HG03159 (cell line): ENCODE measurements at regions not wholly inside any gene's neighbourhood (a gene's known extent, or its start where the extent isn't known, plus 50 kb on each side); places are given as distances from the start of the nearest gene placed in this dataset.
A peak's percentile ranks its signal among the peaks of the same experiment; 100 is the strongest.

Source experiments
- ATAC-seq: cut with Tn5 transposase; IDR thresholded peaks from one replicate; pipeline ENCODE4 v1.9.1; 2021; ENCODE audit warnings: mild to moderate bottlenecking, moderate library complexity; ENCODE audit not compliant: unreplicated experiment

DNA sequence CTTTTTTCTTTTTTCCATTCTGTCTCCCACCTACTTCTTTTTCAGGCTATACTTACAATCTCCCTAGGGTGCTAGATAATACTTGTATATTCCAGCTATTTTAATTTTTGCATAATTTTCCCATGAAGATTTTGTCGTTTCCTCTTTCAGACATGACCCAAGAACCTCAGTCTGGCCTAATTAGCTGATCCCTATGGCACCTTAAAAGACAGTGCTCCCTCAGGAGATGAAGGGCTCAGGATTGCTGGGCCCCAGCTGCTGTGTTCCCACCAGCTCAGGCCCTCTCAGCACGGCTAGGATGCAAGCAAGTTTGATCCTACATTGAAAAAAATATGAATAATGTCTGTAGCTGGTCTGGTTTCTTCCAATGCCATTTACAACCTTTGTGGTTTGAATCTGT lies 55.0 kb upstream of the RGS5 start:
- no peak for ATAC-seq

DNA sequence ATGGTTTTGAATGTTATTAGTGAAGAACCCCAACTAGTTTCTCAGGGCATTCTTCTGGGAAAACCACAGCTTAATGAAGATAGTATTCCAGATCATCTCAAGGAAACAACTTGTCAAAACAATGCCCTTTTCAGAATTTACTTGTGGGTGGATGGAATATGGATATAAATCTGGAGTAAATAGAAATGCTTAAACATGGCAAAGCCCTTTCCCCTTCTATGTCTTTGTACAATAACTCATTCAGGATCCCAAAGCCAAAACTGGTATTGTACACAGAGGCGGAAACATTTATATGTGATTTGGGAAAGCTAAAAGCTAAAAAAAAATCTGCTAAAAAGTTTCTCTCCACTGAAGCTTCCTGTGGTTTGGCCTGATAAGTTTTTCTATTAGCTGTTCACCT lies 55.5 kb upstream of the RGS5 start:
- no peak for ATAC-seq

DNA sequence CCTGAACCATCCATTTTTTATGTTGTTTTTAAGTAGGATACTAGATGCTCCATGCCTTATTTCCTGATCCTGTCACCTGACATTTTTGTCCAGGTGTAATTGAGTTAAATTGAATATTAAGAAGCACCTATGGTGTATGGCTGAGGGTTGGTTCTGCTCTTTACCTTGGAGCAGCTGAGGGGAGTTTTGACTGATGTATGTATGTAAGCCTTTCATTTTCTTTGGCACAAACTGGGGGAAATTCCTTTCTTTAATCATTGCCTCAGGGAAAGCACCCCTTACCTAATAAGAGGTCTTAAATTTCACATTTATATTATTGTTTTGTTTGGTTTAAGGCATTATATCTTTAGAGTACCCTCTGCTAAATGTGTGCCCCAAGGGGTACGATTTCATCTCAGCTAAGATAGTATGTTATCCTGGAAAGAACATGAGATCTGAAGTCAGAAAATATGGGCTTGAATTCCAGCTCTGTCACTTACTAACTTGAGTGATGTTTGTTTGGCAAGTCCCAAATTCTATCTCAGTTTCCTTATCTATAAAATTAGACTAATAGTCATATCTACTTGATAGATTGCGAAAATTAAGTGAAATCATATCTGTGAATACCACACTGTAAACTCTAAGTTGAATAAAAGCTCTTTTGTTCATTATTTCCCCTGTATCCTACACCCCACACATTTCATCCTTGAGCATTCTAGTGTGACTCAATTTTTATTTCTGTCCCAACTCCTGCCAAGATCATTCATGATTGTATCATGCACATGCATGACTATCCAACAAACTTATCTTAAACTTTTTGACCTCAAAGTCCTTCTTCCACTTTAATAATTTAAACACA lies 57.7 kb upstream of the NUF2 start:
- peak; percentile 51 for ATAC-seq

DNA sequence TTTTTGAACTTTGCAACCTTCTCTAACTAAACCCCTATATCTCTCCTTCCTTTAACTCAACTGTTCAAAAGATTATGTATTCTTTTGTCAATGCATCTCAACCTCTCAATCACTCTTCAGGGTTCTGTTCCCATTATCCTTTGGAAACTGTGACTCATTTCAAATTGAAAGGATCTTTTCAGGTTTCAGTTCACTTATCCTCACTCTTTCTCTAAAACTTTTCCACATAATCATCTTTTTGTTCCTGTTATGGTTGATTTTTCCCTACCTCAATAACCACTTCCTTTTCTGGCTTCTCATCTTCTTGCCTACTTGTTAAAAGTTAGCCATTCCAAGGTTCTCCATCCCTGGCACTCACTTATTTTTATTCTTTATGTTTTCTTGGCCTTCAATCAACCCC lies 56.2 kb upstream of the NUF2 start:
- ATAC-seq, result no peak

DNA sequence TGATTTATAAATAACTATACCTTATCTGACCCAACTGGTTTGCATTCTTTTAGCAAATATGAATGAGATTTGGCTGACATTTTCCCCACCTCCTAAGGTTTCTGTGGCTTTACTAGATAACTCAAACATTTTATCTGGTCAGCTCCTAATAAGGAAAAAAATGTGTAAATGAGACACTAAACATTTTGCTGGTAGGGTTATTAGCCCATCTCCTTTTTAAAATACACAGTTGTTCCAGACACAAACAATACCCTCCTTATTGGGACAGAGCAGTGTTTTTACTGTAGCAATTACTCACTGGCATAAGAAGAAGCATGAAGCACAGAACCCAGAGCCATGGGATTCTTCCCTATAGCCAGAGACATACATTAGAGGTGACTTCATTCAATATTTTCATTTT lies 53.8 kb upstream of the NUF2 start:
- no peak for ATAC-seq

DNA sequence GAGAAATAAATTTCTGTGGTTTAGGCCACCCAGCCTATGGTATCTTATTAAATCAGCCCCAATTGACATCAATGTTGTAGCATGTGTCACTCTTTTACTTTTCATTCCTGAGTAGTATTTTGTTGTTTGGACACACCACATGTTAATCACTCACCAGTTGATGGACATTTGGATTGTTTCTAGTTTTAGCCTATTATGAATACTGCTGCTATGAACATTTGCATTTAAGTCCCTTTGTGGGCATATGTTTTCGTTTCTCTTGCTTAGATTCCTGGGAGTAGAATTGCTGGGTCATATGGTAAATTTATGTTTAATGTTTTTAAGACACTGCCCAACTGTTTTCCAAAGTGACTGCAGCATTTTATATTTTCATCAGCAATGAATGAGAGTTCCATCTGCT lies 50.2 kb upstream of the NUF2 start:
- no peak for ATAC-seq
